ENCODE measurements at regions not wholly inside any gene's neighbourhood (a gene's known extent, or its start where the extent isn't known, plus 50 kb on each side); places are given as distances from the start of the nearest gene placed in this dataset.

GRCh38 chr7:25707768-25708620 is 444.0 kb upstream of the NFE2L3 start:
- TF ChIP-seq CTCF (conservative IDR thresholded peaks at IDR 0.05; ENCODE audit: low read length) (no peak), EZH2phosphoT487 (IDR thresholded peaks at IDR 0.05; ENCODE audit: borderline replicate concordance, low read depth, low read length) (no peak)

Measured in OCI-LY7 (cell line).